H1 (cell line): ENCODE measurements at regions not wholly inside any gene's neighbourhood (a gene's known extent, or its start where the extent isn't known, plus 50 kb on each side); places are given as distances from the start of the nearest gene placed in this dataset.

Experiments
- CTCF ChIA-PET: fragments of 300-600 bp; sonication (Branson Sonifier 250); formaldehyde crosslinking; loops from one replicate; lab custom pipeline; 2021; ENCODE audit not compliant: partially characterized antibody; lab: Charles Lee
- POLR2A ChIA-PET: fragments of 300-600 bp; sonication (Branson Sonifier 250); formaldehyde crosslinking; loops from one replicate; lab custom pipeline; 2021; ENCODE audit warnings: inconsistent platforms; ENCODE audit not compliant: partially characterized antibody; lab: Charles Lee
- DNase-seq, 2 experiments: peaks; one replicate each; pipeline versions ENCODE4 v3.0.0 to v3.0.0-alpha.2; 2010 to 2022; ENCODE audit warnings: low spot score in 2 of 2, low read depth in 1 of 2, mixed read lengths in 1 of 2
- FAIRE-seq: peaks from 2 replicates; lab custom pipeline; 2011; peaks lifted over from hg19 to GRCh38; lab: Jason Lieb, UNC
- H2AFZ ChIP-seq: 2 replicates; pipeline ENCODE4 v1.8.1; 2012; ENCODE audit warnings: low read length, inconsistent platforms
- H2AK5ac ChIP-seq: 2 replicates; pipeline ENCODE4 v1.6.1; 2013; ENCODE audit warnings: low read depth, low read length
- H2BK120ac ChIP-seq: replicated peaks from 2 replicates; pipeline ENCODE3; 2013; ENCODE audit warnings: low read depth, low read length, inconsistent platforms
- H2BK12ac ChIP-seq: 2 replicates; pipeline ENCODE4 v1.6.1; 2013; ENCODE audit warnings: low read depth, low read length
- H2BK15ac ChIP-seq: 2 replicates; pipeline ENCODE4 v1.6.1; 2013; ENCODE audit warnings: low read length
- H2BK20ac ChIP-seq: 2 replicates; pipeline ENCODE4 v1.6.1; 2013; ENCODE audit warnings: low read length
- H2BK5ac ChIP-seq: 2 replicates; pipeline ENCODE4 v1.6.1; 2013; ENCODE audit warnings: low read depth, low read length
- H3K14ac ChIP-seq: 2 replicates; pipeline ENCODE4 v1.6.1; 2013; ENCODE audit warnings: inconsistent platforms; ENCODE audit not compliant: insufficient read length
- H3K18ac ChIP-seq: 2 replicates; pipeline ENCODE4 v1.6.1; 2013; ENCODE audit warnings: low read length; ENCODE audit errors: extremely low read depth
- H3K23ac ChIP-seq: 2 replicates; pipeline ENCODE4 v1.6.1; 2013; ENCODE audit warnings: inconsistent platforms; ENCODE audit not compliant: insufficient read length
- H3K23me2 ChIP-seq: 2 replicates; pipeline ENCODE4 v1.6.1; 2013; ENCODE audit warnings: low read depth, low read length
- H3K27ac ChIP-seq: 2 replicates; pipeline ENCODE4 v1.6.1; 2011; ENCODE audit warnings: low read depth, low read length, inconsistent platforms
- H3K27me3 ChIP-seq, 4 experiments: replicated peaks in 1 of 4; 1 replicate in 1 of 4; 2 replicates in 3 of 4; pipeline versions ENCODE4 v1.6.1 to v1.8.1; 2011 to 2013; ENCODE audit warnings: low read length in 3 of 4, mild to moderate bottlenecking in 3 of 4, inconsistent platforms in 2 of 4, mixed read lengths in 2 of 4, moderate library complexity in 1 of 4; ENCODE audit not compliant: control insufficient read depth in 3 of 4, insufficient read depth in 3 of 4; ENCODE audit errors: extremely low read depth in 1 of 4
- H3K36me3 ChIP-seq, 4 experiments: 2 replicates each; pipeline versions ENCODE4 v1.6.1 to v1.8.1; 2011 to 2013; ENCODE audit warnings: mild to moderate bottlenecking in 4 of 4, low read length in 3 of 4, moderate library complexity in 2 of 4, control low read depth in 1 of 4, inconsistent platforms in 1 of 4; ENCODE audit not compliant: insufficient read depth in 4 of 4, control insufficient read depth in 2 of 4
- H3K4ac ChIP-seq: replicated peaks from 2 replicates; pipeline ENCODE3; 2013; ENCODE audit warnings: low read length, low read depth, mixed read lengths, inconsistent platforms; ENCODE audit not compliant: insufficient read length
- H3K4me1 ChIP-seq, 4 experiments: replicated peaks in 1 of 4; 1 replicate in 1 of 4; 2 replicates in 3 of 4; pipeline versions ENCODE4 v1.6.1 to v1.8.1; 2011 to 2013; ENCODE audit warnings: low read length in 3 of 4, inconsistent platforms in 2 of 4, mixed read lengths in 1 of 4; ENCODE audit not compliant: insufficient read depth in 4 of 4, control insufficient read depth in 3 of 4
- H3K4me2 ChIP-seq, 2 experiments: 2 replicates each; pipeline versions ENCODE4 v1.6.1 to v1.8.1; 2011 to 2013; ENCODE audit warnings: low read depth in 2 of 2, low read length in 2 of 2, control low read depth in 1 of 2, inconsistent platforms in 1 of 2, mild to moderate bottlenecking in 1 of 2; ENCODE audit not compliant: insufficient read depth in 1 of 2
- H3K4me3 ChIP-seq, 4 experiments: fragments of 200-600, 300-600 bp in 1 of 4; sonication (generic), shearing (Covaris generic), sonication (Bioruptor Twin) in 1 of 4; 2 replicates each; pipeline versions ENCODE4 v1.5.1 to v1.8.1; 2011 to 2016; ENCODE audit warnings: low read length in 4 of 4, low read depth in 3 of 4, control low read depth in 2 of 4, inconsistent platforms in 2 of 4, mild to moderate bottlenecking in 2 of 4, mixed read lengths in 1 of 4, moderate library complexity in 1 of 4; ENCODE audit not compliant: insufficient read depth in 2 of 4; ENCODE audit errors: extremely low read depth in 1 of 4
- H3K56ac ChIP-seq: replicated peaks from 2 replicates; pipeline ENCODE3; 2013; ENCODE audit warnings: low read depth, mild to moderate bottlenecking, mixed read lengths, low read length, inconsistent platforms; ENCODE audit not compliant: insufficient read length
- H3K79me1 ChIP-seq: 2 replicates; pipeline ENCODE4 v1.6.1; 2013; ENCODE audit warnings: low read depth, low read length, control low read depth
- H3K79me2 ChIP-seq, 2 experiments: 2 replicates each; pipeline versions ENCODE4 v1.6.1 to v1.8.1; 2012 to 2013; ENCODE audit warnings: low read length in 2 of 2, mild to moderate bottlenecking in 2 of 2, inconsistent platforms in 1 of 2; ENCODE audit not compliant: insufficient read depth in 2 of 2, control insufficient read depth in 1 of 2
- H3K9ac ChIP-seq, 4 experiments: replicated peaks in 1 of 4; 1 replicate in 1 of 4; 2 replicates in 3 of 4; pipeline versions ENCODE4 v1.6.1 to v1.8.1; 2011 to 2013; ENCODE audit warnings: low read depth in 3 of 4, low read length in 3 of 4, control low read depth in 2 of 4, mild to moderate bottlenecking in 2 of 4, moderate library complexity in 2 of 4, inconsistent platforms in 1 of 4; ENCODE audit errors: extremely low read depth in 1 of 4
- H3K9me3 ChIP-seq, 2 experiments: 2 replicates each; pipeline versions ENCODE4 v1.6.1 to v1.8.1; 2012 to 2013; ENCODE audit warnings: mild to moderate bottlenecking in 2 of 2, moderate library complexity in 2 of 2, control low read depth in 1 of 2, inconsistent platforms in 1 of 2, low read depth in 1 of 2, low read length in 1 of 2, mixed read lengths in 1 of 2; ENCODE audit not compliant: insufficient read depth in 2 of 2
- H4K20me1 ChIP-seq, 2 experiments: replicated peaks in 1 of 2; 2 replicates each; pipeline versions ENCODE3 to v1.8.1; 2011 to 2013; ENCODE audit warnings: inconsistent platforms in 2 of 2, low read length in 2 of 2, mild to moderate bottlenecking in 1 of 2; ENCODE audit not compliant: insufficient read depth in 2 of 2, control insufficient read depth in 1 of 2
- H4K5ac ChIP-seq: 2 replicates; pipeline ENCODE4 v1.6.1; 2013; ENCODE audit warnings: low read length, low read depth, mixed read lengths, inconsistent platforms; ENCODE audit not compliant: insufficient read length
- H4K8ac ChIP-seq: 2 replicates; pipeline ENCODE4 v1.8.0; 2013; ENCODE audit warnings: mild to moderate bottlenecking, moderate library complexity, low read length, inconsistent platforms; ENCODE audit not compliant: insufficient read depth; ENCODE audit errors: extremely low read depth
- H4K91ac ChIP-seq: replicated peaks from 2 replicates; pipeline ENCODE3; 2013; ENCODE audit warnings: low read length, mixed read lengths, inconsistent platforms; ENCODE audit not compliant: insufficient read length
- BRCA1 ChIP-seq: IDR thresholded peaks from 2 replicates; pipeline ENCODE4 v1.6.1; 2012; ENCODE audit warnings: low read depth, low read length, improper control_type of control experiment
- CBX5 ChIP-seq: fragments of 300-800, 300-1000 bp; sonication (generic); IDR thresholded peaks from 2 replicates; pipeline ENCODE4 v1.7.1; 2016; ENCODE audit warnings: antibody characterized with exemption, low read length, low read depth
- PHF8 ChIP-seq: fragments of 200-600 bp; sonication (generic); conservative IDR thresholded peaks from 2 replicates; pipeline ENCODE4 v1.7.1; 2012; ENCODE audit warnings: low read depth, mild to moderate bottlenecking, inconsistent platforms, low read length, moderate library complexity
- POLR2AphosphoS5 ChIP-seq: IDR thresholded peaks from 2 replicates; pipeline ENCODE4 v1.6.1; 2011; ENCODE audit warnings: low read depth, low read length
- TBP ChIP-seq: IDR thresholded peaks from 2 replicates; pipeline ENCODE4 v1.6.1; 2011; ENCODE audit warnings: low read depth, low read length, improper control_type of control experiment
- USF2 ChIP-seq: IDR thresholded peaks from 2 replicates; pipeline ENCODE4 v1.6.1; 2011; ENCODE audit warnings: low read length, improper control_type of control experiment

GRCh38 chr7:93636276-93636675 is 61.8 kb upstream of the CALCR start:
- Histone ChIP-seq H3K23ac (no peak overlapping the region), H2BK5ac (peak overlapping the region; percentile 77; the same call in 1 of the 2 replicates), H2BK120ac (no peak overlapping the region), H2BK15ac (no peak overlapping the region), H3K27me3 (no peaks in the 10 kb centered on the region), H4K5ac (no peak overlapping the region), H2AK5ac (peak overlapping the region; percentile 19; the same call in 1 of the 2 replicates), H3K18ac (no peak overlapping the region), H3K27ac (no peak overlapping the region), H4K8ac (no peak overlapping the region), H3K4ac (no peak overlapping the region), H4K20me1 (no peaks in the 10 kb centered on the region), H3K4me1 (peaks cover 0 to 3% (median 0%) of the 10 kb centered on the region in 4 experiments; a peak in 4 of 7 replicates), H3K9me3 (no peaks in the 10 kb centered on the region; a peak in 1 of 4 replicates), H2BK20ac (no peak overlapping the region; the same call in 1 of the 2 replicates), H3K36me3 (no peaks in the 10 kb centered on the region), H3K9ac (no peak overlapping the region), H3K79me2 (peaks cover 0 to 5% of the 10 kb centered on the region in 2 experiments; a peak in 3 of 4 replicates), H2AFZ (no peak overlapping the region), H3K14ac (no peak overlapping the region), H3K79me1 (no peaks in the 10 kb centered on the region), H3K4me3 (no peak overlapping the region), H2BK12ac (peak overlapping the region; percentile 63; the same call in 1 of the 2 replicates), H3K23me2 (no peaks in the 10 kb centered on the region), H3K56ac (no peak overlapping the region), H3K4me2 (no peak overlapping the region), H4K91ac (no peak overlapping the region)
- no peak for FAIRE-seq
- TF ChIP-seq PHF8 (no peak), POLR2AphosphoS5 (no peak), USF2 (no peak), BRCA1 (no peak), TBP (no peak), CBX5 (no peak)
- CTCF ChIA-PET = no interaction called here
- DNase-seq = no peak
- POLR2A ChIA-PET = interaction anchor here (0.8 to 1.8 kb wide), 2 partner anchors 9 to 17 kb away, joined by 3 to 7 read pairs; no protein-coding TSS in a partner anchor
